Naive thymus-derived CD4-positive, alpha-beta T cell (primary cell): ENCODE measurements at regions not wholly inside any gene's neighbourhood (a gene's known extent, or its start where the extent isn't known, plus 50 kb on each side); places are given as distances from the start of the nearest gene placed in this dataset.
"Not testable (repeated sequence)": the region's sequence is repeated elsewhere in the genome, so short reads cannot be mapped to it uniquely, and the experiment has no call there.

Experiments used
- ATAC-seq: fragments of 150-1000 bp; cut with Tn5 transposase; 2 replicates; pipeline ENCODE4 v1.10.0; 2021; ENCODE audit warnings: mild to moderate bottlenecking, moderate library complexity
- CTCF ChIA-PET: fragments of 350-600 bp; sonication (Branson Sonifier 250); formaldehyde crosslinking; loops from one replicate; lab custom pipeline; 2021; ENCODE audit warnings: antibody characterized with exemption; lab: Charles Lee
- POLR2A ChIA-PET: fragments of 350-600 bp; sonication (Branson Sonifier 250); formaldehyde crosslinking; loops from one replicate; lab custom pipeline; 2021; ENCODE audit warnings: antibody characterized with exemption, inconsistent platforms; lab: Charles Lee
- DNase-seq, 9 donors: peaks; one replicate each; pipeline versions ENCODE4 v3.0.0 to v3.0.0-alpha.2; 2020 to 2022; ENCODE audit warnings: mixed read lengths in 1 of 9
- H3K27ac ChIP-seq: one replicate; pipeline ENCODE4 v1.7.0; 2013; ENCODE audit warnings: mild to moderate bottlenecking, low read depth, low read length, moderate library complexity
- H3K27me3 ChIP-seq, 2 donors: one replicate each; pipeline ENCODE4 v1.7.0; 2013; ENCODE audit warnings: low read length in 2 of 2, mild to moderate bottlenecking in 2 of 2, moderate library complexity in 2 of 2; ENCODE audit not compliant: control insufficient read depth in 2 of 2, insufficient read depth in 2 of 2
- H3K36me3 ChIP-seq, 3 experiments: 1 replicate in 2 of 3; 2 replicates in 1 of 3; pipeline ENCODE4 v1.7.0; 2013; ENCODE audit warnings: low read length in 3 of 3, mild to moderate bottlenecking in 3 of 3, moderate library complexity in 1 of 3; ENCODE audit not compliant: insufficient read depth in 3 of 3, control insufficient read depth in 2 of 3
- H3K4me1 ChIP-seq, 2 donors: one replicate each; pipeline ENCODE4 v1.7.0; 2013; ENCODE audit warnings: low read length in 2 of 2, mild to moderate bottlenecking in 2 of 2, moderate library complexity in 1 of 2; ENCODE audit not compliant: control insufficient read depth in 2 of 2, insufficient read depth in 2 of 2
- H3K4me3 ChIP-seq: 2 replicates; pipeline ENCODE4 v1.7.0; 2013; ENCODE audit warnings: mild to moderate bottlenecking, low read length
- H3K9me3 ChIP-seq, 3 experiments: 1 replicate in 2 of 3; 2 replicates in 1 of 3; pipeline ENCODE4 v1.7.0; 2013; ENCODE audit warnings: low read length in 3 of 3; ENCODE audit not compliant: control insufficient read depth in 2 of 3
- H3K27ac Mint-ChIP-seq, 9 donors: one replicate each; pipeline ENCODE4 v1.8.0; 2020 to 2022; ENCODE audit warnings: mixed read lengths in 9 of 9, mild to moderate bottlenecking in 8 of 9, moderate library complexity in 5 of 9, inconsistent platforms in 2 of 9
- H3K27me3 Mint-ChIP-seq, 5 donors: one replicate each; pipeline ENCODE4 v1.8.0; 2021 to 2022; ENCODE audit warnings: mixed read lengths in 5 of 5, mild to moderate bottlenecking in 1 of 5
- H3K36me3 Mint-ChIP-seq, 5 donors: one replicate each; pipeline ENCODE4 v1.8.0; 2020 to 2022; ENCODE audit warnings: mixed read lengths in 5 of 5, mild to moderate bottlenecking in 3 of 5, inconsistent platforms in 1 of 5
- H3K4me1 Mint-ChIP-seq, 7 donors: one replicate each; pipeline ENCODE4 v1.8.0; 2020 to 2022; ENCODE audit warnings: mixed read lengths in 7 of 7, mild to moderate bottlenecking in 3 of 7, inconsistent platforms in 1 of 7
- H3K4me3 Mint-ChIP-seq, 10 donors: one replicate each; pipeline ENCODE4 v1.8.0; 2020 to 2022; ENCODE audit warnings: mild to moderate bottlenecking in 10 of 10, mixed read lengths in 10 of 10, moderate library complexity in 6 of 10, inconsistent platforms in 2 of 10
- H3K9me3 Mint-ChIP-seq, 11 donors: one replicate each; pipeline ENCODE4 v1.8.0; 2020 to 2022; ENCODE audit warnings: mixed read lengths in 11 of 11, mild to moderate bottlenecking in 4 of 11, inconsistent platforms in 1 of 11, moderate library complexity in 1 of 11
- intact Hi-C, 2 donors: fragments of 100-400 bp; cut with micrococcal nuclease; formaldehyde crosslinking; loops; one replicate each; pipeline ENCODE4 v1.15.1; 2023

GRCh38 chr7:56352576-56352975 is 236.4 kb upstream of the NUPR2 start:
- H3K36me3 ChIP-seq, H3K27me3 ChIP-seq, H3K27ac Mint-ChIP-seq, H3K27ac ChIP-seq, ATAC-seq, CTCF ChIA-PET, H3K9me3 ChIP-seq, H3K4me1 Mint-ChIP-seq, H3K4me1 ChIP-seq, H3K4me3 Mint-ChIP-seq, H3K27me3 Mint-ChIP-seq, H3K36me3 Mint-ChIP-seq, H3K4me3 ChIP-seq, POLR2A ChIA-PET, DNase-seq, intact Hi-C loops: not testable (repeated sequence)
- H3K9me3 Mint-ChIP-seq, result peaks cover 0 to 30% (median 12%) of the 10 kb centered on the region in 11 donors

GRCh38 chr7:56351181-56351580 is 235.0 kb upstream of the NUPR2 start:
- H3K9me3 Mint-ChIP-seq, result peaks cover 0 to 30% (median 13%) of the 10 kb centered on the region in 11 donors
- H3K9me3 ChIP-seq, H3K4me3 ChIP-seq, CTCF ChIA-PET, DNase-seq, H3K27me3 Mint-ChIP-seq, POLR2A ChIA-PET, H3K36me3 Mint-ChIP-seq, H3K27ac ChIP-seq, H3K4me3 Mint-ChIP-seq, intact Hi-C loops, ATAC-seq, H3K4me1 ChIP-seq, H3K36me3 ChIP-seq, H3K27ac Mint-ChIP-seq, H3K4me1 Mint-ChIP-seq, H3K27me3 ChIP-seq: not testable (repeated sequence)

- H3K4me3 Mint-ChIP-seq, H3K27me3 Mint-ChIP-seq, H3K4me1 Mint-ChIP-seq, H3K27me3 ChIP-seq, intact Hi-C loops, CTCF ChIA-PET, H3K36me3 Mint-ChIP-seq, POLR2A ChIA-PET, ATAC-seq, DNase-seq, H3K4me3 ChIP-seq, H3K27ac Mint-ChIP-seq, H3K9me3 ChIP-seq, H3K27ac ChIP-seq, H3K4me1 ChIP-seq, H3K36me3 ChIP-seq: not testable (repeated sequence)
- peaks cover 0 to 22% (median 12%) of the 10 kb centered on the region in 11 donors for H3K9me3 Mint-ChIP-seq
Measured at GRCh38 chr7:56348311-56348710, 232.1 kb upstream of the NUPR2 start.

GRCh38 chr7:56328327-56328726 is 212.1 kb upstream of the NUPR2 start:
- H3K4me3 ChIP-seq, DNase-seq, H3K4me1 ChIP-seq, ATAC-seq, H3K9me3 ChIP-seq, H3K27me3 Mint-ChIP-seq, CTCF ChIA-PET, H3K36me3 ChIP-seq, H3K27ac Mint-ChIP-seq, H3K36me3 Mint-ChIP-seq, POLR2A ChIA-PET, intact Hi-C loops, H3K27ac ChIP-seq, H3K4me3 Mint-ChIP-seq, H3K27me3 ChIP-seq, H3K4me1 Mint-ChIP-seq: not testable (repeated sequence)
- H3K9me3 Mint-ChIP-seq, result peaks cover 0 to 26% (median 12%) of the 10 kb centered on the region in 11 donors

GRCh38 chr7:56290548-56290947 is 174.3 kb upstream of the NUPR2 start:
- intact Hi-C loops, result no loop called here
- Mint-ChIP-seq H3K36me3 (peaks cover 0 to 9% (median 4%) of the 10 kb centered on the region in 5 donors), H3K9me3 (peaks cover 8 to 35% (median 20%) of the 10 kb centered on the region in 11 donors), H3K27me3 (peaks cover 0 to 14% (median 7%) of the 10 kb centered on the region in 5 donors), H3K4me1 (peaks cover 0 to 5% (median 4%) of the 10 kb centered on the region in 7 donors), H3K4me3 (no peak overlapping the region), H3K27ac (no peak overlapping the region)
- ChIA-PET CTCF (no interaction called here), POLR2A (no interaction called here)
- H3K36me3 ChIP-seq, result no peaks in the 10 kb centered on the region
- H3K9me3 ChIP-seq, result no peaks in the 10 kb centered on the region
- H3K4me3 ChIP-seq, result no peak overlapping the region
- ATAC-seq, result no peak
- H3K27me3 ChIP-seq, result no peaks in the 10 kb centered on the region
- no peak overlapping the region for H3K27ac ChIP-seq
- H3K4me1 ChIP-seq, result no peaks in the 10 kb centered on the region
- DNase-seq, result no peak

- no peaks in the 10 kb centered on the region for H3K27me3 ChIP-seq
- ChIA-PET CTCF (no interaction called here), POLR2A (no interaction called here)
- no peak overlapping the region for H3K4me3 ChIP-seq
- Mint-ChIP-seq H3K36me3 (peaks cover 0 to 4% (median 0%) of the 10 kb centered on the region in 5 donors), H3K27ac (no peak overlapping the region), H3K4me3 (peak overlapping the region in 6 of 10 donors; percentile 16 to 42 (median 22)), H3K27me3 (peaks cover 0 to 31% (median 14%) of the 10 kb centered on the region in 5 donors), H3K4me1 (peaks cover 0 to 5% (median 4%) of the 10 kb centered on the region in 7 donors), H3K9me3 (peaks cover 6 to 43% (median 29%) of the 10 kb centered on the region in 11 donors)
- no peak for DNase-seq
- H3K4me1 ChIP-seq, result no peaks in the 10 kb centered on the region
- H3K9me3 ChIP-seq, result no peaks in the 10 kb centered on the region
- intact Hi-C loops, result no loop called here
- H3K27ac ChIP-seq, result no peak overlapping the region
- ATAC-seq, result no peak
- no peaks in the 10 kb centered on the region for H3K36me3 ChIP-seq
Measured at GRCh38 chr7:56287429-56288138, 171.4 kb upstream of the NUPR2 start.

GRCh38 chr7:56256108-56256507 is 139.9 kb upstream of the NUPR2 start:
- ChIA-PET CTCF (no interaction called here), POLR2A (no interaction called here)
- peaks cover 0 to 4% (median 0%) of the 10 kb centered on the region in 5 donors for H3K27me3 Mint-ChIP-seq
- no peaks in the 10 kb centered on the region for H3K27me3 ChIP-seq
- no peak overlapping the region for H3K27ac ChIP-seq
- no peaks in the 10 kb centered on the region for H3K36me3 ChIP-seq
- DNase-seq (no peak), ATAC-seq (no peak)
- H3K4me3 ChIP-seq, result no peak overlapping the region
- H3K4me1 ChIP-seq, result no peaks in the 10 kb centered on the region
- H3K9me3 ChIP-seq, result no peaks in the 10 kb centered on the region
- H3K27ac Mint-ChIP-seq, result no peak overlapping the region
- H3K9me3 Mint-ChIP-seq, result peaks cover 7 to 40% (median 16%) of the 10 kb centered on the region in 11 donors
- no peak overlapping the region for H3K4me3 Mint-ChIP-seq
- H3K4me1 Mint-ChIP-seq, result no peaks in the 10 kb centered on the region
- H3K36me3 Mint-ChIP-seq, result peaks cover 0 to 4% (median 0%) of the 10 kb centered on the region in 5 donors
- intact Hi-C loops, result no loop called here
